Bronchial epithelial cell (primary cell): ENCODE measurements at regions not wholly inside any gene's neighbourhood (a gene's known extent, or its start where the extent isn't known, plus 50 kb on each side); places are given as distances from the start of the nearest gene placed in this dataset.

Experiments
- DNase-seq: peaks from one replicate; pipeline ENCODE4 v3.0.0-alpha.2; 2010; ENCODE audit warnings: low read depth
- FAIRE-seq: peaks from 2 replicates; lab custom pipeline; 2011; peaks lifted over from hg19 to GRCh38; lab: Jason Lieb, UNC
- H3K27me3 ChIP-seq: 2 replicates; pipeline ENCODE4 v1.5.1; 2011; ENCODE audit warnings: low read length; ENCODE audit not compliant: control insufficient read depth, insufficient read depth
- H3K36me3 ChIP-seq: 2 replicates; pipeline ENCODE4 v1.5.1; 2011; ENCODE audit warnings: low read length; ENCODE audit not compliant: control insufficient read depth, insufficient read depth
- H3K4me3 ChIP-seq: 2 replicates; pipeline ENCODE4 v1.5.1; 2011; ENCODE audit warnings: mild to moderate bottlenecking, low read depth, low read length, control low read depth
- CTCF ChIP-seq: IDR thresholded peaks from 2 replicates; pipeline ENCODE4 v1.5.1; 2011; ENCODE audit warnings: mild to moderate bottlenecking, moderate library complexity, low read length, control low read depth, inconsistent platforms; ENCODE audit not compliant: insufficient read depth, severe bottlenecking

GRCh38 chr4:140252141-140252741, 98.3 kb upstream of the MAML3 start:
- peak overlapping the region; percentile 61 for H3K4me3 ChIP-seq
- FAIRE-seq (no peak), DNase-seq (no peak)
- TF ChIP-seq CTCF, result no peak
- H3K36me3 ChIP-seq, result no peaks in the 10 kb centered on the region
- no peaks in the 10 kb centered on the region for H3K27me3 ChIP-seq

GRCh38 chr4:140251571-140251970, 97.6 kb upstream of the MAML3 start:
- DNase-seq, result peak; percentile 77
- H3K27me3 ChIP-seq, result no peaks in the 10 kb centered on the region
- H3K36me3 ChIP-seq, result no peaks in the 10 kb centered on the region
- no peak for FAIRE-seq
- no peak overlapping the region for H3K4me3 ChIP-seq
- no peak for TF ChIP-seq CTCF

GRCh38 chr4:140250989-140251552, 97.1 kb upstream of the MAML3 start:
- H3K36me3 ChIP-seq, result no peaks in the 10 kb centered on the region
- no peak overlapping the region for H3K4me3 ChIP-seq
- FAIRE-seq, result peak; percentile 32
- no peaks in the 10 kb centered on the region for H3K27me3 ChIP-seq
- TF ChIP-seq CTCF, result no peak
- no peak for DNase-seq

GRCh38 chr4:140249351-140249750, 95.4 kb upstream of the MAML3 start:
- DNase-seq (no peak), FAIRE-seq (no peak)
- no peak overlapping the region for H3K4me3 ChIP-seq
- H3K36me3 ChIP-seq, result no peaks in the 10 kb centered on the region
- no peaks in the 10 kb centered on the region for H3K27me3 ChIP-seq
- TF ChIP-seq CTCF, result no peak

GRCh38 chr4:140247237-140247636, 93.3 kb upstream of the MAML3 start:
- H3K36me3 ChIP-seq, result no peaks in the 10 kb centered on the region
- H3K27me3 ChIP-seq, result no peaks in the 10 kb centered on the region
- TF ChIP-seq CTCF, result no peak
- FAIRE-seq (no peak), DNase-seq (no peak)
- H3K4me3 ChIP-seq, result no peak overlapping the region

GRCh38 chr4:140246216-140246615, 92.2 kb upstream of the MAML3 start:
- no peak overlapping the region for H3K4me3 ChIP-seq

More at GRCh38 chr4:140246216-140246615, 92.2 kb upstream of the MAML3 start:
- DNase-seq (no peak), FAIRE-seq (no peak)
- Histone ChIP-seq H3K36me3 (no peaks in the 10 kb centered on the region), H3K27me3 (no peaks in the 10 kb centered on the region)
- no peak for TF ChIP-seq CTCF
